CD4-positive, CD25-positive, alpha-beta regulatory T cell (primary cell): ENCODE measurements at regions not wholly inside any gene's neighbourhood (a gene's known extent, or its start where the extent isn't known, plus 50 kb on each side); places are given as distances from the start of the nearest gene placed in this dataset.

Experiments used
- ATAC-seq, 2 donors: fragments of 150-1000 bp; cut with Tn5 transposase; one replicate each; pipeline ENCODE4 v1.10.0; 2021; ENCODE audit warnings: low read depth in 2 of 2, moderate number of reproducible peaks in 2 of 2, moderate library complexity in 1 of 2
- DNase-seq, 3 donors: peaks; one replicate each; pipeline versions ENCODE4 v3.0.0 to v3.0.0-alpha.2; 2012 to 2022; ENCODE audit warnings: mixed read lengths in 1 of 3
- H3K27ac ChIP-seq: one replicate; pipeline ENCODE4 v1.7.0; 2013; ENCODE audit warnings: mild to moderate bottlenecking, low read length; ENCODE audit not compliant: insufficient read depth, poor library complexity, severe bottlenecking
- H3K27me3 ChIP-seq: one replicate; pipeline ENCODE4 v1.7.0; 2013; ENCODE audit warnings: low read length; ENCODE audit not compliant: control insufficient read depth, insufficient read depth
- H3K36me3 ChIP-seq: one replicate; pipeline ENCODE4 v1.7.0; 2013; ENCODE audit warnings: mild to moderate bottlenecking, low read length, moderate library complexity; ENCODE audit not compliant: control insufficient read depth, insufficient read depth
- H3K4me1 ChIP-seq: 2 replicates; pipeline ENCODE4 v1.7.0; 2013; ENCODE audit warnings: mild to moderate bottlenecking, low read length; ENCODE audit not compliant: insufficient read depth, control insufficient read depth, poor library complexity, severe bottlenecking
- H3K4me3 ChIP-seq: one replicate; pipeline ENCODE4 v1.7.0; 2013; ENCODE audit warnings: low read depth, mild to moderate bottlenecking, low read length, moderate library complexity
- H3K9me3 ChIP-seq, 2 experiments: 1 replicate in 1 of 2; 2 replicates in 1 of 2; pipeline ENCODE4 v1.7.0; 2013; ENCODE audit warnings: low read length in 2 of 2, mild to moderate bottlenecking in 1 of 2, moderate library complexity in 1 of 2; ENCODE audit not compliant: control insufficient read depth in 2 of 2
- H3K27ac Mint-ChIP-seq, 3 donors: one replicate each; pipeline ENCODE4 v1.8.0; 2020 to 2022; ENCODE audit warnings: mild to moderate bottlenecking in 3 of 3, mixed read lengths in 3 of 3, moderate library complexity in 2 of 3
- H3K27me3 Mint-ChIP-seq: one replicate; pipeline ENCODE4 v1.8.0; 2022; ENCODE audit warnings: mild to moderate bottlenecking, mixed read lengths
- H3K36me3 Mint-ChIP-seq: one replicate; pipeline ENCODE4 v1.8.0; 2020; ENCODE audit warnings: mixed read lengths
- H3K4me1 Mint-ChIP-seq, 4 donors: one replicate each; pipeline ENCODE4 v1.8.0; 2020 to 2022; ENCODE audit warnings: mixed read lengths in 4 of 4, mild to moderate bottlenecking in 1 of 4
- H3K4me3 Mint-ChIP-seq, 4 donors: one replicate each; pipeline ENCODE4 v1.8.0; 2020 to 2022; ENCODE audit warnings: mild to moderate bottlenecking in 4 of 4, mixed read lengths in 4 of 4, moderate library complexity in 3 of 4
- H3K9me3 Mint-ChIP-seq, 7 donors: one replicate each; pipeline ENCODE4 v1.8.0; 2020 to 2022; ENCODE audit warnings: mixed read lengths in 7 of 7, mild to moderate bottlenecking in 3 of 7, moderate library complexity in 2 of 7

DNA sequence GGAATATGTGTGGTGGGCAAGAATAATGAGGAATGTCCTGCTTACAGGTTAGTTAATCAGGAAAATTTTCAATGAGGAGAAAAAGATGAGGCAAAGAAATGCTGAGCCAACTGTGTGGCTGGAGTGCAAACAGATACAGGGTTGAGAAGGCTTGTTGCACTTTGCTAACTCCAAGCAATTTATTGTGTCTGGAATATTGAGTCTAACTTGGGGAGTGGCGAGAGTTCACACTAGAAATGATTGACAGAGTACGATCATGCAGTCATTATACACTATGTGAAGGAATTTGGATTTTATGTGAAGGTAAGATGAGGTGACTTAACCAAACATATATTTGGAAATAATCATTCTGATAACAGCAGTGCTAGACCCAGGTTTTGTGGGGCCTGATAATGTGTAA, 185.0 kb upstream of the ELAC2 start:
- no peaks in the 10 kb centered on the region for H3K36me3 Mint-ChIP-seq
- H3K27me3 Mint-ChIP-seq = no peaks in the 10 kb centered on the region
- no peak overlapping the region for H3K27ac Mint-ChIP-seq
- Histone ChIP-seq H3K4me3 (no peak overlapping the region), H3K9me3 (no peaks in the 10 kb centered on the region), H3K4me1 (no peaks in the 10 kb centered on the region), H3K27ac (no peak overlapping the region), H3K27me3 (no peaks in the 10 kb centered on the region), H3K36me3 (no peaks in the 10 kb centered on the region)
- H3K9me3 Mint-ChIP-seq = peaks cover 0 to 5% (median 1%) of the 10 kb centered on the region in 7 donors
- H3K4me3 Mint-ChIP-seq = no peak overlapping the region
- H3K4me1 Mint-ChIP-seq = no peaks in the 10 kb centered on the region
- ATAC-seq = no peak
- DNase-seq = no peak

DNA sequence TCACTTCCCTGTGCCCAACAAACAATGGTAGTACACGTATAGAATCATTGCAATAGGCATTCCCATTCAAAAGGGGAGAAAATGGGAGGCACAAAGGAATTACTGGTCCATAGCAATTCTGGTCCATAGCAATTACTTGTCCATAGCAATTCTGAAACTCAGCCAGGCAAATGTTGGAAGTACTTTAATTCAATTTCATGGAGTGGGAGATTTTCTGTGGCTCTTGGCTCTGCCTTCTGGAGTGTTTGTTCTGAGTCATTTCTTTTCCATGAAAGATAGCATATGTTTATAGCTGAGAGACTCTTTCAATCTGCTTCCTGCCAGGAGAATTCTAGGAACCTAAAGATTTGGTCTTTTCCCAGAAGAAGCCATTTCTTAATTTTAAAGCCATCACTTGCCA, 182.8 kb upstream of the ELAC2 start:
- Histone ChIP-seq H3K36me3 (no peaks in the 10 kb centered on the region), H3K4me3 (no peak overlapping the region), H3K9me3 (no peaks in the 10 kb centered on the region), H3K4me1 (no peaks in the 10 kb centered on the region), H3K27ac (no peak overlapping the region), H3K27me3 (no peaks in the 10 kb centered on the region)
- Mint-ChIP-seq H3K27me3 (no peaks in the 10 kb centered on the region), H3K4me1 (no peaks in the 10 kb centered on the region), H3K36me3 (no peaks in the 10 kb centered on the region), H3K27ac (no peak overlapping the region), H3K4me3 (no peak overlapping the region), H3K9me3 (peaks cover 0 to 3% (median 1%) of the 10 kb centered on the region in 7 donors)
- ATAC-seq (no peak), DNase-seq (no peak)

DNA sequence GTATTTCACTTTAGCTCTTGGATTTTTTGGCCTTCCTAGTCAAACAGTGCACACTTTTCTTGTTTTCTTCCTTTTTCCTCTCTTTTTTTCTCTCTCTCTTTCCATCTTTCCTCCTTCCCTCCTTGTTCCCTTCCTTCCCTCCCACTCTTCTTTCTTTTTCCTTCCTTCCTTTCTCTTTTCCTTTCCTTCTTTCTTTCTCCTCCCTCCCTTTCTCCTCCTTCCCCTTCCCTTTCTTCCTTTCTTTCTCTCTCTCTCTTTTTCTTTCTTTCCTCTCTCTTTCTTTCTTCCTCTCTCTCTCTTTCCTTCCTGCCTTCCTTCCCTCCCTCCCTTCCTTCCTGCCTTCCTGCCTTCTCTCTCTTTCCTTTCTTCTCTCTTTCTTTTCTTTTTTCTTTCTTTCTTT, 181.6 kb upstream of the ELAC2 start:
- Mint-ChIP-seq H3K4me1 (no peaks in the 10 kb centered on the region), H3K4me3 (no peak overlapping the region), H3K36me3 (no peaks in the 10 kb centered on the region), H3K27ac (no peak overlapping the region), H3K27me3 (no peaks in the 10 kb centered on the region), H3K9me3 (peaks cover 0 to 3% (median 1%) of the 10 kb centered on the region in 7 donors)
- H3K36me3 ChIP-seq = no peaks in the 10 kb centered on the region
- ATAC-seq = no peak
- H3K9me3 ChIP-seq = no peaks in the 10 kb centered on the region
- H3K4me3 ChIP-seq = no peak overlapping the region
- no peaks in the 10 kb centered on the region for H3K27me3 ChIP-seq
- no peaks in the 10 kb centered on the region for H3K4me1 ChIP-seq
- DNase-seq = no peak
- no peak overlapping the region for H3K27ac ChIP-seq

DNA sequence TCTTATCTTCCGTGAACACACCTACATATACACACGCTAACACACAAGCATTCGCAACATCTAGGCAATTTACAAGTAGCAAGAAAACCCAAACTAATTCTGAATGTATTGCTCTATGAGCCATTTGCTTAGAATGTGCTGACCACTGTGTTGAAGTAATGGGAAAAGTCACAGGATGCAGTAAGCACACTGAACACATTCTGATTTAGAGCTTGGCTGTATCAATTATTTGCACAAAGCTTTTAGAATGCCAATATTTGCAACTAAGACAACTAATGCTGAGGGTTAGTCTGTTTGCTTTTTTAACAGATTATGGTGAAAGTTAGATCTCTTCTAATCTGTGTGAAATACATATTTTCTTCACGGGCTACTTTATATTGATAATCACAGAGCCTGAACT, 179.8 kb upstream of the ELAC2 start:
- Mint-ChIP-seq H3K9me3 (peaks cover 0 to 3% (median 1%) of the 10 kb centered on the region in 7 donors), H3K4me1 (no peaks in the 10 kb centered on the region), H3K4me3 (no peak overlapping the region), H3K27me3 (peaks cover 4% of the 10 kb centered on the region), H3K27ac (no peak overlapping the region), H3K36me3 (no peaks in the 10 kb centered on the region)
- Histone ChIP-seq H3K27me3 (no peaks in the 10 kb centered on the region), H3K9me3 (no peaks in the 10 kb centered on the region), H3K36me3 (no peaks in the 10 kb centered on the region), H3K4me3 (no peak overlapping the region), H3K27ac (no peak overlapping the region), H3K4me1 (no peaks in the 10 kb centered on the region)
- ATAC-seq = no peak
- DNase-seq = no peak

DNA sequence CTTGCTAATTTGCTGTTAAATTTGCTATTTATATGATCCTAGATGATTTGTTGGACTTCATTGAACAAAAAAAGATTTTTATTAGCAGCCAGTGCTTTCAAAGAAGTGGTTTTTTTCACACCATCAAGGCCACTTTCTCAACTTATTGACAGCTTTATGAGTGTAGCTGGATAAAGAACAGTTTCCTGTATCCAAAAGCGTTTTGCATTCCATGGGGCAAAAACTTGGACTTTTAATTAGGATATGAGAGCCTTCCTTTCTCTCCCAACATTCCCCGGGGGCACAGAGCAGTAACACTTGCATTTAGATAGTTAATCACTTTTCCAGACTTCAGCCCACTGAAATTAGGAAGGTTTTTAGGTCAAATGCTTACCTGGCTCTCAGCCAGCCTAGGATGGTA, 177.1 kb upstream of the ELAC2 start:
- DNase-seq = no peak
- Mint-ChIP-seq H3K36me3 (no peaks in the 10 kb centered on the region), H3K9me3 (peaks cover 0 to 7% (median 2%) of the 10 kb centered on the region in 7 donors), H3K27ac (no peak overlapping the region), H3K4me1 (no peaks in the 10 kb centered on the region), H3K4me3 (no peak overlapping the region), H3K27me3 (peaks cover 4% of the 10 kb centered on the region)
- no peak for ATAC-seq
- Histone ChIP-seq H3K4me1 (no peaks in the 10 kb centered on the region), H3K27me3 (no peaks in the 10 kb centered on the region), H3K27ac (no peak overlapping the region), H3K4me3 (no peak overlapping the region), H3K36me3 (no peaks in the 10 kb centered on the region), H3K9me3 (no peaks in the 10 kb centered on the region)

DNA sequence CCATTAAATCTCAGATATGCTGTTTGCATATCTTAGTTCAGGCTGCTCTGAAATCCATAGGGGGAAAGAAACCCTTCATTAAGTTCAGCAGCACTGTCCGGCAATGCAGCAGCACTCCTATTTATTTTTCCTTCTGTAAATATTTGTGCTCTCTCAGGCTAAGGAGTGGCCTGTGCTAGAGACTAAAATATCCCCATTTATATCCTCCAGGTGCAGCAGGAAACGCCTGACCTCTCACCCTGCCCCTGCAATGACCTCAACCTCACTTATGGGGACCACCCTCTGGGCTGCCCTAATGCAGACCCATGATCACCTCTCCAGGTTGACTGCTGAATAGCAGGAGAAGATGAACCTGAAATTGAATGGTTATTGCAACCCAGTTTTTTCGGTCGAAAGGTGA, 165.0 kb upstream of the ELAC2 start:
- Histone ChIP-seq H3K36me3 (no peaks in the 10 kb centered on the region), H3K4me1 (no peaks in the 10 kb centered on the region), H3K27ac (no peak overlapping the region), H3K9me3 (no peaks in the 10 kb centered on the region), H3K27me3 (no peaks in the 10 kb centered on the region), H3K4me3 (no peak overlapping the region)
- H3K27ac Mint-ChIP-seq = no peak overlapping the region
- H3K4me1 Mint-ChIP-seq = no peaks in the 10 kb centered on the region
- H3K4me3 Mint-ChIP-seq = no peak overlapping the region
- H3K9me3 Mint-ChIP-seq = peaks cover 0 to 3% (median 2%) of the 10 kb centered on the region in 7 donors
- ATAC-seq (no peak), DNase-seq (no peak)
- H3K27me3 Mint-ChIP-seq = no peaks in the 10 kb centered on the region
- H3K36me3 Mint-ChIP-seq = no peaks in the 10 kb centered on the region

DNA sequence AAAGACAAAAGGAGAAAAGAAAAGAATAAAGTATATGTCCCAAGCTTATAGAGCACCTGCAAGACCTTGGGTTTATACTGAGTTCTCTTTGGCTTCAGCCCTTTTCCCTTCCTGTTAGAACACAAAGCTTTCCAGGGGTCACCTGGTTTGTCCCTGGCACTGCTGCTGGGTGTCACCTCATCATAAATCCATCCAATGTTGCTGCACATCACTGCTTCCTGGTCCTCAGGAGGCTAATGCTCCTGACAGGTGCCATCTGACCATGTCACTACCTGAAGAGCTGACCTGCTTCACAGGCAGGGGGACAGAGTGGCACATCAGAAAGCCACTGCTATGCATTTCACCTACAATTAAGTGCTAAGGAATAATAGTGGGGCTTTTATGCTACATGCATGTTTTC, 164.6 kb upstream of the ELAC2 start:
- Histone ChIP-seq H3K27me3 (no peaks in the 10 kb centered on the region), H3K27ac (no peak overlapping the region), H3K4me3 (no peak overlapping the region), H3K36me3 (no peaks in the 10 kb centered on the region), H3K4me1 (no peaks in the 10 kb centered on the region), H3K9me3 (no peaks in the 10 kb centered on the region)
- Mint-ChIP-seq H3K4me1 (no peaks in the 10 kb centered on the region), H3K36me3 (no peaks in the 10 kb centered on the region), H3K27ac (no peak overlapping the region), H3K4me3 (no peak overlapping the region), H3K9me3 (peaks cover 0 to 3% (median 2%) of the 10 kb centered on the region in 7 donors), H3K27me3 (no peaks in the 10 kb centered on the region)
- DNase-seq (no peak), ATAC-seq (no peak)

DNA sequence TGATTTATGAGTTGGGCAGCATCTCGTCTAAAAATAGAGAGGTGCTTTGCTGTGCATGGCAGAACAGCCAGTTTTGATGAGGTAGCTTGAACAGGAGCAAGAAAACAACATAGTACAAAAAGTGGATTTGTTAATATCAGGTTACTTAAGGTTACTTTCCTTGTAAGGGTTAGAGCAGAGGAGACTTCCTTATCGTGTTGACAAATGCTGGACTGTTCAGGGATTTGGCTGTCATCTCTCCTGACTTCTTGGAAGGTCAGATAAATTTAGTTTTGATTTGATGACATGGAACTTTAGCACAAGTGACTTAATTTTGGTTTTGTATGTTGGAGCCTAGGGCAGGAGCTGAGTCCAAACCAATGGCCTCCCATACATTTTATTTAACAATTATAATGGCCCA, 163.9 kb upstream of the ELAC2 start:
- Histone ChIP-seq H3K36me3 (no peaks in the 10 kb centered on the region), H3K27me3 (no peaks in the 10 kb centered on the region), H3K4me3 (no peak overlapping the region), H3K27ac (no peak overlapping the region), H3K9me3 (no peaks in the 10 kb centered on the region), H3K4me1 (no peaks in the 10 kb centered on the region)
- no peaks in the 10 kb centered on the region for H3K4me1 Mint-ChIP-seq
- H3K27me3 Mint-ChIP-seq = no peaks in the 10 kb centered on the region
- DNase-seq (no peak), ATAC-seq (no peak)
- H3K27ac Mint-ChIP-seq = no peak overlapping the region
- no peaks in the 10 kb centered on the region for H3K36me3 Mint-ChIP-seq
- peaks cover 0 to 3% (median 2%) of the 10 kb centered on the region in 7 donors for H3K9me3 Mint-ChIP-seq
- no peak overlapping the region for H3K4me3 Mint-ChIP-seq
